GM18502 (cell line): ENCODE measurements at regions not wholly inside any gene's neighbourhood (a gene's known extent, or its start where the extent isn't known, plus 50 kb on each side); places are given as distances from the start of the nearest gene placed in this dataset.
"Not testable (repeated sequence)": the region's sequence is repeated elsewhere in the genome, so short reads cannot be mapped to it uniquely, and the experiment has no call there.

Experiments
- ATAC-seq: cut with Tn5 transposase; IDR thresholded peaks from one replicate; pipeline ENCODE4 v1.9.1; 2021; ENCODE audit warnings: mild to moderate bottlenecking; ENCODE audit not compliant: unreplicated experiment, poor library complexity

DNA sequence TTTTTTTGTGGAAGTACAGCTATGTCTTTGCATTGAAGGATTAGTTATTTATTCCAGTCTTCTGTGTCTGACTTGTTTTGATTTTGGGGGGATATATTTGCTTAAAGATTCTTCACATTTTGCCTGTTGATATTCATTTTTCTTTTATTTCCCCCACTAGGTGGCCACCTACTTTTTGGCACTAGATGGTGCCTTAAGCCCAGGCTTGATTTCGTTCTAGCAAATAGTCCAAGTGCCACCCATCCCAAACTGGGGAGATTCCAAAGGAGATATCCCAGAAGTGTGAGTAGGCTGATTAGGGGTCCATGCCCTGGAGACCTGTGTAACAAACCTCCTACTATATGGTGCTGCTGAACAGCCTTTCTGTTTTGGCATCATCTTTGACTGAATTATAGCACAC lies 80.0 kb upstream of the SPATA16 start:
- ATAC-seq: no peak

GRCh38 chr3:173217127-173217526 lies 76.1 kb upstream of the SPATA16 start:
- ATAC-seq: no peak

DNA sequence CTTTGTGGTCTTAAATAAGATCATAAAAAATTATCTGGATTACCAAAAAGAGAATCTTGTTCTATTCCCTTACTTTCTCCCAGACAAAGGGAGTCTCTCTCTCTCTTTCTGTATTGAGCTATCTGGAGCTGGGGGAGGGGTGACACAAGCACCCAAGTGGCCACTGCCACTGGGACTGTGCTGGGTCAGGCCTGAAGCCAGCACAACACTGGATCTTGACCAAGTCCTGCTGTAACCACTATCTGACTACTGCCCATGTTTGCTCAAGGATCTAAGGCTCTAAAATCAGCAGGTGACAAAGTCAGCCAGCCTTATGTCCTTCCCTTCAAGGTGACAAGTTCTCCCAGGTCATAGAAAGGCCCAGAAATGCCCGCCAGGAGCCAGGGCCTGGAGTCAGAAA lies 75.0 kb upstream of the SPATA16 start:
- no peak for ATAC-seq

DNA sequence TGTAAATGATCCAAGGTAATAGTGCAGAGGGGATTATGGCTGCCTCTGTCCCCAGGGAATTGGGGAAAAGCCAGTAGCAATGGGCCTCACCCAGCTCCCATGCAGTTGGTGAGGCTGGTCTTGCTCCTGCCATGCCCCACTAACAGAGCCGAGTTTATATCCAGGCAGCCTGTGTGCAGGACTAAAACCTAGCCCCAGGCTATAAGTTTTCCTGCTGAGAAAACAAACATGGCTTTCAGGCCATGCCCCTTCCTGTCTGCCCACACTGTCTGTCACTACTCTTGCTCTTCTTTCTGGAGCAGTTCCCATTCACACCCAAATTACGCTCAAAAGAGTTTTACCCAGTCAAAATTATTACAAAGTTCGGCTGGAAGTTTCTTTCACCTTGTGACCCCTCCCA lies 73.5 kb upstream of the SPATA16 start:
- ATAC-seq: no peak

- ATAC-seq: no peak
Measured at GRCh38 chr3:173199568-173199967, 58.5 kb upstream of the SPATA16 start.

DNA sequence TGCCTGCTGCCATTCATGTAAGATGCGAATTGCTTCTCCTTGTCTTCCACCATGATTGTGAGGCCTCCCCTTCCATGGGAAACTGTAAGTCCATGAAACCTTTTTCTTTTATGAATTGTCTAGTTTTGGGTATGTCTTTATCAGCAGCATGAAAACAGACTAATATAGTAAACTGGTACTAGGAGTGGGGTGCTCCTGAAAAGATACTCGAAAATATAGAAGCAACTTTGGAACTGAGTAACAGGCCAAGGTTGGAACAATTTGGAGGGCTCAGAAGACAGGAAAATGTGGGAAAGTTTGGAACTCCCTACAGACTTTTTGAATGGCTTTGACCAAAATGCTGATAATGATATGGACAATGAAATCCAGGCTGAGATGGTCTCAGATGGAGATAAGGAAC lies 53.8 kb upstream of the SPATA16 start:
- ATAC-seq: not testable (repeated sequence)

- no peak for ATAC-seq
Measured at GRCh38 chr3:173191611-173192010, 50.6 kb upstream of the SPATA16 start.
